Limb (tissue), 2 donors: ENCODE measurements at regions not wholly inside any gene's neighbourhood (a gene's known extent, or its start where the extent isn't known, plus 50 kb on each side); places are given as distances from the start of the nearest gene placed in this dataset.

Experiments used
- DNase-seq, 2 donors: peaks; one replicate each; pipeline ENCODE4 v3.0.0-alpha.2; 2016; ENCODE audit errors: extremely low spot score in 2 of 2

- no peak for DNase-seq
These were observed 722.6 kb downstream of the TBC1D22A start for GRCh38 chr22:47484960-47485569.

DNA sequence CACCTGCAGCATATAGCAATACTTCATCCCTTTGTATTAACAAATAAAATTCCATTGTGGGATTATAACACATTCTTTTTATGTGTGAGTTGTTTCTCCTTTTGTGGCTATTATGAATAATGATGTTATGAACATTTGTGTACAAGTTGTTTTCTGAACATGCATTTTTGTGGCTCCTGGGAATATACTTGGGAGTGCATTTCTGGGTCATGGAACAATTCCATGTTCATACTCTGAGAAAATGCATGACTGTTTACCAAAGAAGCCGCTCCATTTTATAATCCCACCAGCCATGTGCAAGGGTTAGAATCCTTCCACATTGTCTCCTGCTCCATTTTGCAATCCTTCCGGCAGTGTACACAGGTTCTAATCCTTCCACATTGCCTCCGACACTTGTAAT lies 713.8 kb downstream of the TBC1D22A start:
- DNase-seq = peak in 1 of 2 donors; percentile 18

DNA sequence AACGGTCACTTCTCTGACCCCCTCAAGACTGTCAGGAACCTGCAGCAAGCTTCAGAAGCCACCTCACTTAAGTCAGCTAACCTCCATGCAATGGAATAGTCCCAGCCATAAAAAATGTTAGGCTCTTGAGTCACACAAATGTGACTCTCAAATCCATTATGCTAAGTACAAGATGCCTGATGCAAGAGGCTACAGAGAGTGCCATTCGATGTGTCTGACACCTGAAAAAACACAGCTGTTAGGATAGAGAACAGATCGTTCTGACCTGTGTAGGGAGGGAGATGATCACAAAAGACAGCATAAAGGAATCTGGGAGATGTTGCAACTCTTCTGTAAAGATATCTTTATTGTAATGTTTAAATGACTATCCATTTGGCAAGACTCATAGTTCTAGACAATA lies 712.4 kb downstream of the TBC1D22A start:
- DNase-seq = no peak

DNA sequence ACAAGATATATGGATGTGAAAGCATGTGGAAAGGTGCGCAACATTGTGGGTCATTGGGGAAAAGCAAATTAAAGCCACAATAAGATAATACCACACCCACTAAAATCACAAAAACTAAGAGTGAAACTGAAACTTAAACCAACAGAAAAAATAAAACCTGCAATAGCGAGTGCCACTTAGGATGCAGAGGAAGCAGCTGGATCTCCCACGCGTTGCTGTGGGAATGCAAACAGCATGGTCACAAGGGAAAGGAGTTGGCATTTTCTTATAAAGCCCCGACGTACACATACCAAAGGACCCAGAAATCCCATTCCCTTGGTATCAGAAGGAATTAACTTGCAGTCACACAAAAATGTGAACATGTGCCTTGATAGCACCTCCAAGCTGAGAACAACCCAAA lies 712.0 kb downstream of the TBC1D22A start:
- no peak for DNase-seq

- DNase-seq = no peak
These were observed 710.2 kb downstream of the TBC1D22A start for GRCh38 chr22:47472636-47473035.

DNA sequence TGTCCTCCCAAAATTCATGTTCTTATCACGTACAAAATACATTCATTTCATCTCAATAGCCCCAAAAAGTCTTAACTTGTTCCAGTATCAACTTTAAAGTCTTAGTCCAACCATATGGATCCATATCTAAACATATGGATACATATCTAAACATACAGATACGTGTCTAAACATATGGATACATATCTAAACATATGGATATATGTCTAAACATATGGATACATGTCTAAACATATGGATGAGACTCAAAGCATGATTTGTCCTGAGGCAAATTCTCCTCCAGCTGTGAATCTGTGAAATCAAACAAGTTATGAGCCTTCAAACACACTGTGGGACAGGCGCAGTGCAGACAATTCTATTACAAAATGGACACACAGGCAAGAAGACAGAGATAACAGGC lies 709.0 kb downstream of the TBC1D22A start:
- no peak for DNase-seq

DNA sequence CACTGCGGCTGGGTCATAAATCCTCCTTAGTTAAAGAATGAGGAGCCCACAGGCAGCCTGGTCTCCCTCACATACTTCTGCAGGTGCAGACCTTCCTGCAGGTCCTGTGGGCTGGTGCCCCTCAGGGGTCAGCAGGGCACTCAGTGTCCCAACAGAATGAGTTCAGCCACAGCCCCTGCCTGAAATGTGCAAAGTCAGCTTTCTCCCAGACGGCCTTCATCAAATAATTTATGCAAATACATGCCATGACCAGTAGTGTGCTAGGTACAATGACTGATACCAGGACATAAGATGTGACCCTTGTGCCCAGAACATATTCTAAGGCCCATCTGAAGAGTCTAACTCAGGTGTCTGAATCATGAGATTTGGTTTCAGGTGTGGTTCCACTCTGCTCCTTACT lies 703.4 kb downstream of the TBC1D22A start:
- no peak for DNase-seq

DNA sequence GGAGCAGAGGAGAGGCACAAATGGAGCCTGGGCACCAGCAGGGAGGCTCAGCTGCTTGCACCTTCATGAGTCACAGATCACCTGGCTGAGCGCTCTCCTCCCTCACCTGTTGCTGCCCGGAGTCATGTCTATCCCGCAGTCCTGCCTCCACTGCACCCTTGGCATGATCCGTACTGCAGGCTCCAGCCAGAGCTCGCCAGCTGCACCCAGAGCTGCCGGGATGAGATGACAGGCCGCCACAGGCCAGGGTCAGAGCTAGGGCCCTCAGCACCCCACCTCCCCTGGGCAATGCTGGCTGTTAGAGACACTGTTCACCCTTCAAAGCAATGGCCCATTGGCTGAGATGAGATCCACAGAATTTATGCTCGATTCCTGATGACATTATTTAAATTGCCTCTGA lies 702.8 kb downstream of the TBC1D22A start:
- no peak for DNase-seq

DNA sequence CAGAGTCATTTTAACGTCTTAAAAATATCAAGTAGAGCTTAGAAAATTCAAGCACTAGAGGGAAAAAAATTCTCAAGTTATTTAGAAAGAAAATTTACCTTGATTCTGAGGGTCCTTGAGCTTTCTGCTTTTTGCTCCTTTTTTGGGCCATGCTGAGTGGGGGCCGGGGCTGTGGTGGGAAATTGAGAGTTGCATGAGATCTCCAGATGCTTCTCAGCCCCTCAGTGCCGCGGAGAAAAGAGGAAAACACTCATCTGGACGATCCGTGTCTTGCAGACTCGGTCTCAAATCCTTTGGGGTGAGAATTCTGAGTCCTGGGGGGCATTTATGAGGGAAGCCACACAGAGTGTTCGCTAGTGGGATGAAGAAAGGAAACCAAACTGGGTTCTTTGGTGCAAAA lies 700.8 kb downstream of the TBC1D22A start:
- DNase-seq = no peak

- no peak for DNase-seq
These were observed 698.4 kb downstream of the TBC1D22A start for GRCh38 chr22:47460861-47461260.

DNA sequence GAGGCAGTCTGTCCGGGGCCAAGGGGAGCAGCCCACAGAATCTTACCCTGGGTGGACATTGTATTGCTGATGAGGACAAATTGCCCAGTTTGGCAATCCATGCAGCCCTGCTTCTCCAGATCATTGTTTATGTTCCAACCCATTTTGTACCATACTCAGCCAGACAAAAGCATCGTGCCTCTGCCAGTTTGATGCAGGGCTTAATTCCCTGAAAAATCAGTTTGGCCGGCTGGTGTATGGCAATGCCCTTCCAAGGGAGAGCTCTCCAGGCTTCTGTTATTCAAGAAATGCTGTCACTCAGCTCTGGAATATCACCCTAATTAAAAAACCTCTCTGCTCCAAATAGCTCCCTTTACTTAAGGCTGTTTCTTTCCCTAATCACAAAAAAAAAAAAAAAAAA lies 697.7 kb downstream of the TBC1D22A start:
- no peak for DNase-seq

DNA sequence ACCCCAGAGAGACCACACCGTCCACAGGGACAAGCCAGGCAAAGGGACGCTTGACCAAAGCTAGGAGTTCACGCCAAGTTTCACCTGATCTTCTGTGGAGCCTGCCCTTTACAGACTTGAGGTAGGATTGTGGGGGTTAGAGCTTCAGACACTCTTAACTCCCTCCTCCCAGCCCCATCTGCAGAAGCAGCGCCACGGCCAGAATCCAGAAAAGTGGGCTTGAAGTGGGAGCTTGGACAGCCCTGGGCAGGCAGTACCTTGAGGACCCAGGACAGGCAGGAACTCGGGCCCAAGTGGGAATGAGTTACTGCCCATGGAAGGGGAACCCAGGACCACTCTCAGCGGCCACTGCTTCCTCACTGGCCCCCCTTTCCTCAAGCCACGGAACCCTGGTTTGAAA lies 695.9 kb downstream of the TBC1D22A start:
- DNase-seq = no peak

DNA sequence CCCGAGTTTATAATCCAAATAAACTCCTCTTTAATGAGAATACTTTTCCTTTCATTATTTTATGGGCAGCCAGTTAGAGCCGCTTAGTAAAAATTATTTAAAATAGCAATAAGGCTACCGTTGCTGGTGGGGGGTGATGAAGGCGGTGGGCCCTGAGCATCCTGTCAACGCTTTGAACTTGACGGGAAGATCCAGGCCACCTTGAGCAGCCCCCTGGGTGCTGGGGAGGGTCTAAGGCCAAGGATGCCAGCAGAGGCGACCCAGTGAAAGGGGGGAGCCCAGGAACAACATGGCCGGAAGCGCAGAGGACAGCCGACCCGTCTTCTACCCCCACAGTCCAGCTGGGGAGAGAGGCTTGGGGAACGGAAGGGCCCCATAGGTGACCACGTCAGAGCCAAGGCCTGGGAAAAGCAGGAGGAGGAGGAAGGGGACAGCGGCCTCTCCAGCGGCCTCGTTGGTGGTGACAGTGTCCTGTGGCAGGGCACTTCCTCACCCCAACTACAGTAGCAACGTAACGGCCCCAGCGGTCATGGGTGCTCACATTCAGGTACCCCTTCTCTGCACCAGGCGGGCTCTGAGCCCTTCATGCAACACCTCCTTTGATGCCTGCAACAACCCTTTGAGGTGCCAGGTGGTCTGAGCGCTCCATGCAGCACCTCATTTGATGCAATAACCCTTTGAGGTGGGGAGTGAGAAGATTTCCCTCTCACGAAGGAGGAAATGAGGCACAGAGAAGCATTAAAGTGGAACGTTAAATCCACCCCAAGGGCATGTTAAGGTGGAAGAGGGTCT lies 695.3 kb downstream of the TBC1D22A start:
- no peak for DNase-seq

- no peak for DNase-seq
These were observed 694.6 kb downstream of the TBC1D22A start for GRCh38 chr22:47457021-47457420.

GRCh38 chr22:47456031-47456430 lies 693.6 kb downstream of the TBC1D22A start:
- DNase-seq = no peak

DNA sequence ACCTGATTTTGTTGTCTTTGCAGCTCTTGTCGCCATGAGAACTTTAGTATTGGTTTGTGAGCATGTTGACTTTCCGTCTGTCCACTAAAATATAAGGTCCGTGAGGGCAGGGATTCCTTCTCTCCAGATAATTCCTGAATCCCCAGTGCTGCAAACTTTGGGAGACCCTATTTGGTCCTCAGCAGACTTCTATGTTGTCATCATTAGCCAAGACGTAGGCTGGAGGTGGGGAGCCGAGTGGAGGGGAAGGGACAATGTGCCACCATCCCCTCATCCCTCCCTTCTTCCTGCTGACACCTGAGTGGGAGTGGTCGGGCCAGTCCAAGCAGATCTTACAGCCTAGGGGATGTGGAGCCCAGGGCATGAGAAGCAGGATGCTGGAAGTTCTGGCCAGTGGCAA lies 690.6 kb downstream of the TBC1D22A start:
- no peak for DNase-seq

- no peak for DNase-seq
These were observed 689.7 kb downstream of the TBC1D22A start for GRCh38 chr22:47452184-47452583.

DNA sequence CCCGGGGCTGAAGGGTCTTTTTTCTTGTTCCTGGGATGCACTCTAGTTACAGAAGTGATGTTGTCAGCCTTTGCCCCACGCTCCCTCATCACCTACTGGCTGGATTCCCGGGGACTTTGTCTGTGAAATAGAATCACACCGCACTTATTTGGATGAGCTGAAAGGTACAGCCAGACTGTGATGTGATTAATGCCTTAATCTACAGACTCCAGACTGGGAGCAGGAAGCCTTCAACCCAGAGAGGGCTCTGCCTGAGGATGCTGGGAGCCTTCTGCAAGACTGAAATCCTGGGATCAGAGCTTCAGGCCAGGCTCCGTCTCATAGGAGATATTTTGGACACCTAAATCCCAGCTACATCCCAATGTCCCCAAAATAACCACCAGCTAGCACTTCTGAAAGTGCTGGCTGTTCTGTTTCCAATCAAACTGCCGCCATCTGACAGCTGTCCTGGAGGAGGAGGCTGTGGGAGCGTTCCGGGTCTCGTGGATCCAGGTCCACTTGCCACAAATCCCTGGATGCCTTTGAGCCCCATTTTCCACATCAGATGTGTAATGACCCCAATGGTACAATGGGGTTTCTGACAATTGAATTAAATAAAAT lies 688.5 kb downstream of the TBC1D22A start:
- no peak for DNase-seq

DNA sequence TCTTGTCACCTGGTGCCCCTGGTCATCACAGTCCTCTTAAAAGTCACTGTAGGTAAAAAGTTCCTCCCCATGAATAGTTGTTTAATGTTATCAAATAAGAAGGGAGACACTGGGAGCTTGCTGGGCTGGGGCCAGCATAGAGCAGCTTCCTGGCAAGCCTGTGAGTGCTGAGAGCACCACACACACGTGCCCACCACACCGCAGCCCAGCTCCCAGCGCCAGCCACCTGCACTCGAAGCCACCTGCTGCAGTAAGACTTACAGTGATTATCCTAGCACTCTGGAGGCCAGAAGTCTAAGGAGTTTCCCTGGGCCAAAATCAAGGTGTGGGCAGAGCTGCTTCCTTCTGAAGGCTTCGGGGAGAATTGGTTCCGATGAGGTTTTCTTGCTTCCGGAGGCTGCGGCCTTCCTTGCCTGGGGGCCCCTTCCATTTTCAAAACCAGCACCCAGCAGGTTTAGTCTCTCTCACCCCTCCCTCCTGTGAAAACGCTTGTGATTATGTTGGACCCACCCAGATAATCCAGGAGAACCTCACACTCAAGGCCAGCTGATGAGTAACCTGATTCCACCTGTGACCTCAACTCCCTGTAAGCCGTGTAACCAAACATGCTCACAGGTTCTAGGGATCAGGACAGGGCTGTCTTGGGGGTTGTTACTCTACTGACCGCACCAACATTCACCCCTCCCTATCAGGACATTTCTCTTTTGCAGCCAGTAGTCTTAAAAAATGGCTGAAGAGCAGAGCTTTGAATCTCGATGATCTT lies 687.2 kb downstream of the TBC1D22A start:
- no peak for DNase-seq

DNA sequence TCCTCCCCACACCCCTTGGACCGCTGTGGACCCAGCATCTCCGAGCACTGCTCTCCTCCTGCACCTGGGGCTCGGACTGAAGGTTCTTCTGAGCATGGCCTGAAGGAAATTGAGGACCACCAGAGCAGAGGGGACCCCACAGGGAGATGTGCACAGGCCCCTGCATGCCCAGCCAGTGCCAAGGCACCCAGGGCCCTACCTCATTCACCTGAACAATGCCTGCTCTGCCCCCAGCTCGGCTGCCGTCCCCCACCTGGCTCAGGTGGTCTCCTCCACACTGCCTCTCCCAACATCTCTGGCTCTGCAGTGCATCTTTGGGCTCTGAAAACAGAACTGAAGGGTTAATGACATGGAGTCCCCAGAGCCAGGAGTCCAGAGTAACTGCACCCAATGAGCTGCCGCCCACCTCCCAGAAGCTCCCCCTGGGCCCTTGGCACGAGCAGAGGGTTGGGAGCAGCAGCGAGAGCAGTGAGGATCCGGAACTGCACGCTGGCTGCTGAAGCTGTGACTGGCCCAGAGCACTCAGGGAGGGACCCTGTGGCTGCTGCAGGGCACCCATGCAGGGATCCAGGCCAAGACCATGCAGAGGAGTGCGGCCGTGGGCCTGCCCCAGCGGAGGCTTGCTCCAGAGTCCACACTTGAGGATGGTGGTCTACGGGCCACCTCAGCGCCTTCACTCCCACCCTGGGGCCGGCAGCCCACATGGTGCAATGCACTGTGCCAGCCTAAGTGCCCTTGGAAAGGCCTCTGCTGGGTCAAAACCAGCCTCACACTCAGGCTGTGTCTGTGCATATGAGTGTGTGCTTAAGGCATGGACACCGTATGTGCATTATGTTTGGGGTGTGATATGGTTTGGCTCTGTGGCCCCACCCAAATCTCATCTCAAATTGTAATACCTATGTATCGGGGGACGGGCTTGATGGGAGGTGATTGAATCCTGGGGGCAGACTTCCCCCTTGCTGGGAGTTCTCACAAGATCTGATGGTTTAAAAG lies 686.1 kb downstream of the TBC1D22A start:
- DNase-seq = no peak
